ENCODE measurements at regions not wholly inside any gene's neighbourhood (a gene's known extent, or its start where the extent isn't known, plus 50 kb on each side); places are given as distances from the start of the nearest gene placed in this dataset.

- no peak for DNase-seq
These were observed 119.2 kb downstream of the ADCYAP1R1 start for GRCh38 chr7:31171216-31171785.

All from NCI-H774 (cell line).